ENCODE measurements at regions not wholly inside any gene's neighbourhood (a gene's known extent, or its start where the extent isn't known, plus 50 kb on each side); places are given as distances from the start of the nearest gene placed in this dataset.

DNA sequence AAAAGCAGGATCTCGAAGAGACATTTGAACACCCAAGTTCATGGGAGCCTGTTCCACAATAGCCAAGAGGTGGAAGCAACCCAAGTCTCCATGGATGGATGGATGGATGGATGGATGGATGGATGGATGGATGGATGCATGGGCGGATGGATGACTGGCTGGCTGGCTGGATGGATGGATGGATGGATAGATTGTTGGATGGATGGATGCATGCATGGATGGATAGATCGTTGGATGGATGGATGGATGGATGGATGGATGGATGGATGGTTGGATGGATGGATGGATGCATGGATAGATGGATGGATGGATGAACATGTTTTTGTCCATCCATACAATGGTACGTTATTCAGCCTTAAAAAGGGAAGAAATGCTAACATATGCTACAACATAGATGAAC lies 603.4 kb downstream of the BRD1 start:
- no peak overlapping the region for H3K4me3 ChIP-seq (ENCODE audit: low read depth, low read length)
- TF ChIP-seq, protein P1, sequence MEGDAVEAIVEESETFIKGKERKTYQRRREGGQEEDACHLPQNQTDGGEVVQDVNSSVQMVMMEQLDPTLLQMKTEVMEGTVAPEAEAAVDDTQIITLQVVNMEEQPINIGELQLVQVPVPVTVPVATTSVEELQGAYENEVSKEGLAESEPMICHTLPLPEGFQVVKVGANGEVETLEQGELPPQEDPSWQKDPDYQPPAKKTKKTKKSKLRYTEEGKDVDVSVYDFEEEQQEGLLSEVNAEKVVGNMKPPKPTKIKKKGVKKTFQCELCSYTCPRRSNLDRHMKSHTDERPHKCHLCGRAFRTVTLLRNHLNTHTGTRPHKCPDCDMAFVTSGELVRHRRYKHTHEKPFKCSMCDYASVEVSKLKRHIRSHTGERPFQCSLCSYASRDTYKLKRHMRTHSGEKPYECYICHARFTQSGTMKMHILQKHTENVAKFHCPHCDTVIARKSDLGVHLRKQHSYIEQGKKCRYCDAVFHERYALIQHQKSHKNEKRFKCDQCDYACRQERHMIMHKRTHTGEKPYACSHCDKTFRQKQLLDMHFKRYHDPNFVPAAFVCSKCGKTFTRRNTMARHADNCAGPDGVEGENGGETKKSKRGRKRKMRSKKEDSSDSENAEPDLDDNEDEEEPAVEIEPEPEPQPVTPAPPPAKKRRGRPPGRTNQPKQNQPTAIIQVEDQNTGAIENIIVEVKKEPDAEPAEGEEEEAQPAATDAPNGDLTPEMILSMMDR (IDR thresholded peaks at IDR 0.05; ENCODE audit: borderline replicate concordance, insufficient read depth, low read depth, low read length): no peak

DNA sequence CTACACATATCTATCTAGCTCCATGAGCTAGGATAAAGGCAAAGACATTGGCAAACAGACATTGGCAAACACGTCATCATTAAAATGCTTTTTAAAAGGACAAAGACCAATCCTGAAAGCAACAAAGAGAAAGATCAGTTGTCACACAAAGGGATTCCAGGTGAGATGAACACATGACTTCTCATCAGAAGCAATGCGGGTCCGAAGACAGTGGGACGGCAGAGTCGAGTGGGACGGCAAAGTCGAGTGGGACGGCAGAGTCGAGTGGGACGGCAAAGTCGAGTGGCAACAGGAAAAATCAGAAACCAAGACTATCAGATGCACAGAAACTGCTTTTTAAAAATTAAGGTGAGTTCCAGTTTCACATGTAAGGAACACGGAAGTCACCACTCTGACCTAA lies 609.5 kb downstream of the BRD1 start:
- no peak overlapping the region for H3K4me3 ChIP-seq (ENCODE audit: low read depth, low read length)
- TF ChIP-seq, protein P1 (IDR thresholded peaks at IDR 0.05; ENCODE audit: borderline replicate concordance, insufficient read depth, low read depth, low read length): no peak

DNA sequence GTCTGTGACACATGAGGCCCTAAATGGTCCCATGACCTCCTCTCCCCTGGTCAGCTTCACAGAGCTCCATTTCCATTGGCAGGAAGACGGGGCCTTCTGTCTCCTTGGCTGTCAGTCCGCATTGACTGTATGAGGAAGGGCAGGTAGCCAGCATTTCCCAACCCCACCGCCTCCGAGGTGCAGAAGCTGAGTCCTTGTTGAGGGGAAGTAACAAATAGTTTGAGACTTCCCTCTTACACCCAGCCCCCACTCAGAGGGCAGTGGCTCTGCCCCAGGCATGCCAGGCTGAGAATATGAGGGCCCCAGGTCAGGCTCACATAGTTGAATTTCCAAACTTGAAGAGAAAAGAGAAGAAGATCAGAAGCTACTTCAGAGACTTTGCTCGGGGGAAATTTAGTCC lies 611.1 kb downstream of the BRD1 start:
- no peak overlapping the region for H3K4me3 ChIP-seq (ENCODE audit: low read depth, low read length)
- TF ChIP-seq, protein P1 (IDR thresholded peaks at IDR 0.05; ENCODE audit: borderline replicate concordance, insufficient read depth, low read depth, low read length): no peak

DNA sequence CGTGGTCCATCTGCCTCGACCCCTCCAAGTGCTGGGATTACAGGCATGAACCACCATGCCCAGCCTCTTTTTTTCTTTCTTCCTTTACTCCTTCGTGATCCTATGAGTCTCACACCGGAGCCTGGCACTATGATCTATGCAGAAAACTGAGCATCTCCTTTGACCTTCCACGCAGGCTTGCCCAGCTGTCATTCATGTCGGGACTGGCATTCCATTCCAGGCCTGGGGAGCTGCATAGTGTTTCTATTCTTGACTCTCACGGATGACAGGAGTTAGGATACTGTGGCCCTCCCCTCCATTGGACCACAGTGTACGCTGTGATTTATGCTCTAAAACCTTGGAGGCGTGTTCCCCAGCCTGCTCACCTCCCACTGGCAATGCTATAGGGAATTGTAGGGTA lies 611.8 kb downstream of the BRD1 start:
- no peak overlapping the region for H3K4me3 ChIP-seq (ENCODE audit: low read depth, low read length)
- TF ChIP-seq, protein P1 (IDR thresholded peaks at IDR 0.05; ENCODE audit: borderline replicate concordance, insufficient read depth, low read depth, low read length): no peak

DNA sequence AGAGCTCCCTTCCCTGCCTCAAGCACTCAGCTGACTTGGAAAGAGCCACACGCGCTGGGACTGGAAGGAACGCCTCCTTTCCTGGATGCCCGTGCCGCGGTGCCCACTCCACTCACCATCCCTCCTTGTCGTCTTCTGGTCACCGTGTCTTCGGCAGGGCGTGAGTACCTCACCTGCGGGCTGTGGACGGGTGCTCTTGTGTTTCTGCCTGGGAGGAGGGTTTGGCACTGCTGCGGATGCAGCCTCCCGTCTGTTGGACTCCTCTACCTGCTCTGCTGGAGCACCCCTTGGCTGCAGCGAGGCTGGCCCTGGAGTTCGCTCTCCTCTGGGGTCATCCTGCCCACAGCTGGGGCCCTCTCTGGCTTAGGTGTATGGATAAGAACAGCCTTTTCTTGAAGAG lies 612.7 kb downstream of the BRD1 start:
- TF ChIP-seq, protein P1 (IDR thresholded peaks at IDR 0.05; ENCODE audit: borderline replicate concordance, insufficient read depth, low read depth, low read length): no peak
- H3K4me3 ChIP-seq (ENCODE audit: low read depth, low read length): no peak overlapping the region

DNA sequence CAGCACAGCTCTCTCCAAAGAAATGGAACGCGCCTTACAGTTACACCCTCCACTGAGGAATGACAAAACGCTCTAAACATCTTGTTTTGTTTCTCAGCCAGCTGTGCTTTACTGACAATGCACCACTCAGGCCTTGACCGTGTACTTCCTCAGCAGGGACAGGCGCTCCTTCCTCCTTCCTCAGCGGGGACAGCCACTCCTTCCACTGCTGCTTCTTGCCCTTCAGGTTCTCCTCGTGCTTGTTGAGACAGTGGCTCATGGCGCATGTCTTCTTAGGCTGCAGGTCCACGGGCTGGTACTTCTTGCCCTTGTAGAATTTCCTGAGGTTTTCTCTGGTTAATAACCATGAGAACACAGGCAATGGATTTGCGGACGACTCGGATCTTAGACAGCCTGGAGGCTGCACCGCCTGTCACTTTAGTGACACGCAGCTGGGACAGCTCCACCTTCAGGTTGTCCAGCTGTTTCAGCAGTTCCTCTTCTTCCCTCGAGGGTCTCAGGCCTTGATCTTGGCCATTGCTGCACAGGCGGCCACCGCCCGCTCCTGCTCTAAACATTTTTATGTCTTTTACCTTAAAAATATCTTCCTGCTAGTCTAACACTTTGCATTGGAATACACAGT lies 613.8 kb downstream of the BRD1 start:
- no peak overlapping the region for H3K4me3 ChIP-seq (ENCODE audit: low read depth, low read length)
- TF ChIP-seq, protein P1 (IDR thresholded peaks at IDR 0.05; ENCODE audit: borderline replicate concordance, insufficient read depth, low read depth, low read length): no peak

DNA sequence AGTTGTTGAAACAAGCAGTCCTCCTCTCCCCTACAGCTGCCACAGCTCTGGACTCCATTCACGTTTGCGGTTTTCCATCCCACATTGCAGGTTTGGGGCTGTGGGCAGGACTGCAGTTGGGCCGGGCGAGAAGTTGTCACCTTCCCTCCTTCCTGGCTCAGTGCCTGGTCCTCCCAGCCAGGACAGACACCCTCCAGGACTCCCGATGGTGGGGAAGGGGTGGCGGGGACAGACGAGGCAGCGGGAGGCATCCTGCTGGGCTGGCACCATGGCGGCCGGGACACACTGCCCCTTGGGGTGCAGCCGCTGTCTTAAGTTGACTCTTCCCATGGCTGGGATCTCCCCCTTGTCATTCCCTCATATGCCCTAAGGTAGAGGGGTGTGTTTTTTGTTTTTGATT lies 615.2 kb downstream of the BRD1 start:
- TF ChIP-seq, protein P1 (IDR thresholded peaks at IDR 0.05; ENCODE audit: borderline replicate concordance, insufficient read depth, low read depth, low read length): no peak

More for the DNA sequence above, 615.2 kb downstream of the BRD1 start:
- no peak overlapping the region for H3K4me3 ChIP-seq (ENCODE audit: low read depth, low read length)
